ENCODE measurements at regions not wholly inside any gene's neighbourhood (a gene's known extent, or its start where the extent isn't known, plus 50 kb on each side); places are given as distances from the start of the nearest gene placed in this dataset.
"Not testable (repeated sequence)": the region's sequence is repeated elsewhere in the genome, so short reads cannot be mapped to it uniquely, and the experiment has no call there.

GRCh38 chr2:65765376-65765775 is 333.0 kb upstream of the SPRED2 start:
- no peak overlapping the region for H3K27ac Mint-ChIP-seq
- H3K36me3 Mint-ChIP-seq (ENCODE audit: low read depth), result no peaks in the 10 kb centered on the region
- ChIA-PET CTCF (no interaction called here), POLR2A (no interaction called here)
- DNase-seq, result no peak
- no peaks in the 10 kb centered on the region for H3K27me3 Mint-ChIP-seq (ENCODE audit: low read depth)
- no peaks in the 10 kb centered on the region for H3K4me1 Mint-ChIP-seq (ENCODE audit: low read depth)
- no peak overlapping the region for H3K4me3 Mint-ChIP-seq
- ATAC-seq, result no peak
- no peaks in the 10 kb centered on the region for H3K9me3 Mint-ChIP-seq (ENCODE audit: insufficient read depth)

DNA sequence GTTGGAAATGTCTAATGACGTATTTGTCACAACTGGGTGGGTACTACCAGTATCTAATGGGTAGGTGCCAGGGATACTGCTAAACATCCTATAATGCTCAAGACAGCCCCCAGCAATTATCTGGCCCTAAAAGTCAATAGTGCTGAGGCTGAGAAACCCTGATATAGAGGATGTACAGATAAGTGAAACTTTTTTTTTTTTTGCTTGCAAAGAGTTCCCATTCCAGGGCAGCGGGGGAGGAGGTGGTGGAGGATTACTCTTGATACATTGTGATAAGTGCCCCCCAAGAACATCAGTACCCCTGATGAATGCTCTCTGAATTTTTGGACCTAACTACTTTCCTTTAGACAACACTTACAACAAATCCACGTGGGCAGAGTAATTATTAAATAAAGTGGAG is 329.7 kb upstream of the SPRED2 start:
- no peak for ATAC-seq
- no peak overlapping the region for H3K27ac Mint-ChIP-seq
- H3K4me3 Mint-ChIP-seq, result no peak overlapping the region
- ChIA-PET POLR2A (no interaction called here), CTCF (no interaction called here)
- no peaks in the 10 kb centered on the region for H3K36me3 Mint-ChIP-seq (ENCODE audit: low read depth)
- H3K9me3 Mint-ChIP-seq (ENCODE audit: insufficient read depth), result no peaks in the 10 kb centered on the region
- H3K27me3 Mint-ChIP-seq (ENCODE audit: low read depth), result no peaks in the 10 kb centered on the region
- no peaks in the 10 kb centered on the region for H3K4me1 Mint-ChIP-seq (ENCODE audit: low read depth)
- DNase-seq, result no peak

DNA sequence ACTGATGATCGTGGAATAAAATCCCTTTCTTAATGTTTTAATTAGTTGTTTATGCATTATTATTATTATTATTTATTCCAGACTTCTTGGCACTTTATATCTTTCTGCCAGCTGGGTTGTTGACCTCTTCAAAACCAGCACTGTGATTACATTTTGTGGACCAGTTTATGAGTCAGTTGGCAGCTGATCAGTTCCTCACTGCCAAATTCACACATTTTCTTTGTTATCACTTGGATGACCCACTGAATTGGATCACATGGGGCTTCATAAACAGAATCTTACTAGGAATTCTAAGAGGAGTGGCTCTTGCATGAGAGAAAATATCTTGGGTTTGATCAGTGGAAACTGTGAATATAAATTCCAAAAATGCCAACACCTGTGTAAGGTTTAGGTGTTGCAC is 321.8 kb upstream of the SPRED2 start:
- H3K27me3 Mint-ChIP-seq (ENCODE audit: low read depth), result no peaks in the 10 kb centered on the region
- no peaks in the 10 kb centered on the region for H3K36me3 Mint-ChIP-seq (ENCODE audit: low read depth)
- CTCF ChIA-PET, result no interaction called here
- POLR2A ChIA-PET, result no interaction called here
- no peak for DNase-seq
- no peaks in the 10 kb centered on the region for H3K9me3 Mint-ChIP-seq (ENCODE audit: insufficient read depth)
- H3K4me1 Mint-ChIP-seq (ENCODE audit: low read depth), result no peaks in the 10 kb centered on the region
- H3K27ac Mint-ChIP-seq, result no peak overlapping the region
- ATAC-seq, result no peak
- no peak overlapping the region for H3K4me3 Mint-ChIP-seq

- H3K27me3 Mint-ChIP-seq (ENCODE audit: low read depth), result no peaks in the 10 kb centered on the region
- POLR2A ChIA-PET, result interaction anchor here (0.7 kb wide), 1 partner anchor 17 kb away, joined by 5 read pairs; no protein-coding TSS in a partner anchor
Measured at GRCh38 chr2:65751408-65751807, 319.0 kb upstream of the SPRED2 start.

GRCh38 chr2:65749545-65749944 is 317.1 kb upstream of the SPRED2 start:
- Mint-ChIP-seq H3K4me3 (no peak overlapping the region), H3K4me1 (ENCODE audit: low read depth) (no peaks in the 10 kb centered on the region), H3K27ac (no peak overlapping the region), H3K27me3 (ENCODE audit: low read depth) (no peaks in the 10 kb centered on the region), H3K36me3 (ENCODE audit: low read depth) (no peaks in the 10 kb centered on the region), H3K9me3 (ENCODE audit: insufficient read depth) (no peaks in the 10 kb centered on the region)
- DNase-seq (no peak), ATAC-seq (no peak)
- CTCF ChIA-PET, result no interaction called here
- POLR2A ChIA-PET, result no interaction called here

More at GRCh38 chr2:65751408-65751807, 319.0 kb upstream of the SPRED2 start:
- no peak for DNase-seq
- ATAC-seq, result no peak
- Mint-ChIP-seq H3K9me3 (ENCODE audit: insufficient read depth) (no peaks in the 10 kb centered on the region), H3K4me1 (ENCODE audit: low read depth) (no peaks in the 10 kb centered on the region), H3K27ac (no peak overlapping the region), H3K36me3 (ENCODE audit: low read depth) (no peaks in the 10 kb centered on the region), H3K4me3 (no peak overlapping the region)
- CTCF ChIA-PET, result no interaction called here

GRCh38 chr2:65747875-65748274 is 315.5 kb upstream of the SPRED2 start:
- DNase-seq; H3K36me3 Mint-ChIP-seq (ENCODE audit: low read depth); H3K27me3 Mint-ChIP-seq (ENCODE audit: low read depth); H3K27ac Mint-ChIP-seq; POLR2A ChIA-PET; H3K4me1 Mint-ChIP-seq (ENCODE audit: low read depth); CTCF ChIA-PET; ATAC-seq; H3K4me3 Mint-ChIP-seq; H3K9me3 Mint-ChIP-seq (ENCODE audit: insufficient read depth): not testable (repeated sequence)

DNA sequence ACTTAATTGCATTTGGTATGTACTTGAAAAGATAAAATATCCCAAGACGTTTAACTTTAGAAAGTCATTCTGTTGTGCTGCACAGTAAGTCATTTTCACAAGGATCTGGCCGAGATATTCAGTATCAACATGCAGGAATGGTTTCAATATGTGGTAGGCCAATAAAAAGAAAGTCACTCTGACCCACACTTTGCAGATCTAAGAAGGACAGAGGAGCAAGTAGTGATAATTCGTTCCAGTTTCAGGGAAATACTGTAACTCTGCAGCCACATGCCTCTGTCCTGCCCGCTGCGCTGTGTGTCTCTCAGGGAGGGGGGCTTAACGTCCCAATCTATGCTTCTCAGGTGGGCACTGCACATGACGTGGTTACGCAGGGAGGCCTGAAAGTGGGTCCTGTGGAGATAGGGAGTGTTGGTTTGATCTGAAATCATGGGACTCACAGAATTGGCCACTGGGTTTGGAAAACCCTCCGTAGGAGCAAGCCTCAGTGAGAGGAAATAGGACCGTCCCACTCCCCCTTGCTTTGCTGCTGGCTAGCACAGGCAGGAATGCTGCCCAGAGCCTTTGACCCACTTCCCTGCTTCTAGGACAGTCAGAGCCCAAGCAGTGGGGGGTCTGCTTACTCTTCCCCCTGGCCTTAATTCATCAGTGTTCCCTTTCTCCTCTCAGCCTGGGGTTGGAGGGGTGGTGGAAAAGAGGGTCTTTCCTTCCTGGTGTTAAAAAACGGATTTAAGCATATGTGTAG is 314.7 kb upstream of the SPRED2 start:
- DNase-seq, result no peak
- ChIA-PET CTCF (no interaction called here), POLR2A (no interaction called here)
- H3K4me3 Mint-ChIP-seq, result no peak overlapping the region
- no peak overlapping the region for H3K27ac Mint-ChIP-seq
- no peaks in the 10 kb centered on the region for H3K4me1 Mint-ChIP-seq (ENCODE audit: low read depth)
- no peaks in the 10 kb centered on the region for H3K27me3 Mint-ChIP-seq (ENCODE audit: low read depth)
- no peaks in the 10 kb centered on the region for H3K36me3 Mint-ChIP-seq (ENCODE audit: low read depth)
- no peak for ATAC-seq
- H3K9me3 Mint-ChIP-seq (ENCODE audit: insufficient read depth), result no peaks in the 10 kb centered on the region

- H3K27me3 Mint-ChIP-seq (ENCODE audit: low read depth), result no peaks in the 10 kb centered on the region
- ChIA-PET CTCF (no interaction called here), POLR2A (no interaction called here)
- H3K4me3 Mint-ChIP-seq, result no peak overlapping the region
- H3K4me1 Mint-ChIP-seq (ENCODE audit: low read depth), result no peaks in the 10 kb centered on the region
- no peaks in the 10 kb centered on the region for H3K36me3 Mint-ChIP-seq (ENCODE audit: low read depth)
- DNase-seq (no peak), ATAC-seq (no peak)
- no peak overlapping the region for H3K27ac Mint-ChIP-seq
- H3K9me3 Mint-ChIP-seq (ENCODE audit: insufficient read depth), result no peaks in the 10 kb centered on the region
Measured at GRCh38 chr2:65744477-65745200, 312.2 kb upstream of the SPRED2 start.

- CTCF ChIA-PET, result no interaction called here
- no peaks in the 10 kb centered on the region for H3K27me3 Mint-ChIP-seq (ENCODE audit: low read depth)
Measured at GRCh38 chr2:65742977-65743376, 310.6 kb upstream of the SPRED2 start.

DNA sequence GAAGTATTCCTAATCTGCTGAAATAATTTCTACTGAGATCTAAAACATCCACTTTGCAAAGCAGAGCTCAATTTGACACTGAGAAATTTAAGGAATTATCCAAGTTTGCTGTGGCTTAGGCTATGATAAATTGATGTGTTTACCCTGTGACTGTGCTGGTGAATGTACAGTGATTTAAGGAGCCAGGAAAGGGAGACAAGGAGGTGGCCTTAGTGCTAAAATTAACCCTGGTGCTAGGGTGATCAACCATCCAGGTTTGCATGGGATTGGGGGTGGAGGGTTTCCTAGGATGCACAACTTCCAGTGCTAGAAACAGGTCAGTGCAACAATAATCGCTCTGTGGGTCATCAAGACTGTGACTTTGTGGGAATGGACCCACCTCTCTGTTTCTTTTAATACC is 307.5 kb upstream of the SPRED2 start:
- H3K4me1 Mint-ChIP-seq (ENCODE audit: low read depth), result no peaks in the 10 kb centered on the region
- H3K27ac Mint-ChIP-seq, result no peak overlapping the region
- ATAC-seq, result no peak
- CTCF ChIA-PET, result no interaction called here
- POLR2A ChIA-PET, result no interaction called here
- H3K4me3 Mint-ChIP-seq, result no peak overlapping the region
- no peaks in the 10 kb centered on the region for H3K27me3 Mint-ChIP-seq (ENCODE audit: low read depth)
- H3K9me3 Mint-ChIP-seq (ENCODE audit: insufficient read depth), result no peaks in the 10 kb centered on the region
- no peak for DNase-seq
- H3K36me3 Mint-ChIP-seq (ENCODE audit: low read depth), result no peaks in the 10 kb centered on the region

More at GRCh38 chr2:65742977-65743376, 310.6 kb upstream of the SPRED2 start:
- Mint-ChIP-seq H3K36me3 (ENCODE audit: low read depth) (no peaks in the 10 kb centered on the region), H3K4me1 (ENCODE audit: low read depth) (no peaks in the 10 kb centered on the region), H3K27ac (no peak overlapping the region), H3K4me3 (no peak overlapping the region), H3K9me3 (ENCODE audit: insufficient read depth) (no peaks in the 10 kb centered on the region)
- POLR2A ChIA-PET, result no interaction called here
- ATAC-seq (no peak), DNase-seq (no peak)

DNA sequence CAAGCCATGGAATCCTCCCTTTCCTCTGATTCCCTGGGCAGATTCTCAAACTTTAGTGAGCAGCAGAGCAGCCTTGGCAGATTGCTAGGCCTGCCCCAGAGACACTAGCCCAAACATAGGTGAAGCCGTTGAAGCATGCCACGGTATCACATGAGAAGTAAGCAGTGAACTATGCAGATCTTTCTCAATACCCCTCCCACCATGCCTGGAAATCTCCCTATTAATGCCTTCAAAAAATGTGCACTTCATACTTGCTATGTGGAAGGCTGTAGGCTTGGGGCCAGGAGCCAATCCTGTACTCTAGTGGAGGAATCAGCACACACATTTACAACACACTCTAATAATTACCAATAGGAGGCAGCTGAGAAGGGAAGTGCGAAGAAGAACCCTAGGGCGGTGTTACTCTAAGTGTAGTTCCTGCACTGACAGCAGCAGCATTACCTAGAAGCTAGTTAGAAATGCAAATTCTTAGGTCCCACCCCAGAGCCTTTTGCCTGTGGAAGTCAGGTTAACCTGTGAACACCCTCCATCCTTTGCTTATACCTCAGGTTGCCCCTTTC is 305.1 kb upstream of the SPRED2 start:
- ChIA-PET POLR2A (no interaction called here), CTCF (no interaction called here)
- DNase-seq (no peak), ATAC-seq (no peak)
- Mint-ChIP-seq H3K4me3 (no peak overlapping the region), H3K27ac (no peak overlapping the region), H3K4me1 (ENCODE audit: low read depth) (no peaks in the 10 kb centered on the region), H3K36me3 (ENCODE audit: low read depth) (no peaks in the 10 kb centered on the region), H3K27me3 (ENCODE audit: low read depth) (no peaks in the 10 kb centered on the region), H3K9me3 (ENCODE audit: insufficient read depth) (no peaks in the 10 kb centered on the region)

DNA sequence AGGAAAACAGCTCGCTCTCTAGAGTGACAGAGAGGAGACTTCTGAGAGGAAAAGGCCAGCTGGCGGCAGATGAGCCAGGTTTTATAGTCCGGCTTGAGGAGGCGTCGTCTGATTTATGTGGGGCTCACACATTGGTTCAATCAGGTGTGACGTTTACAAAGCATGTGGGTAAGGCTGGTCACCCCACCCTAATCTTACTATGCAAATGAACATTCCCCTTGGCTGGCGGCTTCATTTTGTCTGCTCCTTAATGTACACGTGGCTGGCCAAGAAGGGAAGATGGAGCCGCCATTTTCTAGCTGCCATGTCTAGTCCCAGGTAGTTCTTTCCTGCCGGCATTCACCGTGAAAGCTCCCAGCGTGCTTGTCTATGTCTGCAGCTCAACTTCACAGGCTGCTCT is 299.1 kb upstream of the SPRED2 start:
- H3K4me3 Mint-ChIP-seq, result no peak overlapping the region
- H3K4me1 Mint-ChIP-seq (ENCODE audit: low read depth), result no peaks in the 10 kb centered on the region
- CTCF ChIA-PET, result no interaction called here
- no peak overlapping the region for H3K27ac Mint-ChIP-seq
- POLR2A ChIA-PET, result no interaction called here
- no peaks in the 10 kb centered on the region for H3K27me3 Mint-ChIP-seq (ENCODE audit: low read depth)
- ATAC-seq (no peak), DNase-seq (no peak)
- H3K36me3 Mint-ChIP-seq (ENCODE audit: low read depth), result no peaks in the 10 kb centered on the region
- H3K9me3 Mint-ChIP-seq (ENCODE audit: insufficient read depth), result no peaks in the 10 kb centered on the region
